GM12878 (cell line): ENCODE measurements at regions not wholly inside any gene's neighbourhood (a gene's known extent, or its start where the extent isn't known, plus 50 kb on each side); places are given as distances from the start of the nearest gene placed in this dataset.

Experiments used
- ATAC-seq: fragments of 200-7000 bp; cut with Tn5 transposase; 3 replicates; pipeline ENCODE4 v1.9.1; 2020; ENCODE audit warnings: mild to moderate bottlenecking, moderate library complexity
- BruUV-seq: library from RNA; stranded (reverse); fragments of 400-500 nt; replicated peaks from 2 replicates; lab custom pipeline; 2021; lab: Mats Ljungman, UMichigan
- CTCF ChIA-PET: fragments of 300-600 bp; sonication (Branson Sonifier 250); formaldehyde crosslinking; extraction: SDS; loops from one replicate; lab custom pipeline; 2021; ENCODE audit warnings: inconsistent platforms; lab: Yijun Ruan, JAX
- POLR2A ChIA-PET: fragments of 350-600 bp; formaldehyde crosslinking; extraction: SDS; loops from one replicate; lab custom pipeline; 2021; ENCODE audit warnings: inconsistent platforms; lab: Charles Lee
- RAD21 ChIA-PET: fragments of 300-600 bp; sonication (Branson Sonifier 250); formaldehyde crosslinking; loops from one replicate; lab custom pipeline; 2023; ENCODE audit warnings: antibody characterized with exemption; ENCODE audit not compliant: unreplicated experiment; lab: Charles Lee
- SMC1A ChIA-PET: fragments of 300-600 bp; sonication (Branson Sonifier 250); formaldehyde crosslinking; loops from one replicate; lab custom pipeline; 2023; ENCODE audit not compliant: unreplicated experiment, uncharacterized antibody; lab: Charles Lee
- DNase-seq: peaks from one replicate; pipeline ENCODE4 v3.0.0-alpha.2; 2011; ENCODE audit warnings: low read depth, low spot score
- FAIRE-seq: peaks from 3 replicates; lab custom pipeline; 2011; peaks lifted over from hg19 to GRCh38; lab: Jason Lieb, UNC
- H2AFZ ChIP-seq: 2 replicates; pipeline ENCODE4 v1.6.0; 2011; ENCODE audit warnings: low read depth, low read length, control low read depth; ENCODE audit not compliant: control insufficient read depth
- H3K27ac ChIP-seq: 2 replicates; pipeline ENCODE4 v1.5.1; 2011; ENCODE audit warnings: control low read depth; ENCODE audit not compliant: control insufficient read depth, insufficient read depth
- H3K27me3 ChIP-seq, 2 experiments: replicated peaks in 1 of 2; 2 replicates each; pipeline versions ENCODE4 v1.6.0 to v1.6.1; 2011; ENCODE audit warnings: low read length in 1 of 2; ENCODE audit not compliant: control insufficient read depth in 2 of 2, insufficient read depth in 2 of 2
- H3K36me3 ChIP-seq, 2 experiments: 2 replicates each; pipeline ENCODE4 v1.5.1; 2011; ENCODE audit warnings: low read length in 1 of 2; ENCODE audit not compliant: control insufficient read depth in 2 of 2, insufficient read depth in 2 of 2
- H3K4me1 ChIP-seq: 2 replicates; pipeline ENCODE4 v1.6.1; 2011; ENCODE audit warnings: mild to moderate bottlenecking, low read length, moderate library complexity, mixed read lengths; ENCODE audit not compliant: control insufficient read depth, insufficient read depth
- H3K4me2 ChIP-seq: 2 replicates; pipeline ENCODE4 v1.6.0; 2011; ENCODE audit warnings: control low read depth; ENCODE audit not compliant: control insufficient read depth, insufficient read depth
- H3K4me3 ChIP-seq: fragments of 200-600 bp; sonication (generic); 2 replicates; pipeline ENCODE4 v1.5.1; 2016
- H3K79me2 ChIP-seq: 2 replicates; pipeline ENCODE4 v1.6.0; 2011; ENCODE audit warnings: low read length; ENCODE audit not compliant: control insufficient read depth, insufficient read depth
- H3K9ac ChIP-seq: 2 replicates; pipeline ENCODE4 v1.8.0; 2011; ENCODE audit warnings: low read length, control low read depth, mixed read lengths; ENCODE audit not compliant: control insufficient read depth, insufficient read depth
- H3K9me3 ChIP-seq: replicated peaks from 3 replicates; pipeline ENCODE4 v1.5.1; 2011; ENCODE audit warnings: mild to moderate bottlenecking, low read length; ENCODE audit not compliant: control insufficient read depth, insufficient read depth
- H4K20me1 ChIP-seq: 2 replicates; pipeline ENCODE4 v1.6.0; 2011; ENCODE audit not compliant: control insufficient read depth, insufficient read depth
- FOS ChIP-seq: IDR thresholded peaks from 3 replicates; pipeline ENCODE4 v1.6.1; 2011; ENCODE audit warnings: borderline replicate concordance; ENCODE audit not compliant: insufficient read length; ENCODE audit errors: extremely low read depth
- MEF2A ChIP-seq: IDR thresholded peaks from 2 replicates; pipeline ENCODE4 v1.6.1; 2011; ENCODE audit warnings: low read depth, mild to moderate bottlenecking, low read length, moderate library complexity; ENCODE audit not compliant: insufficient read depth
- MTA2 ChIP-seq: fragments of 450-650 bp; IDR thresholded peaks from 2 replicates; pipeline ENCODE4 v1.6.1; 2016; ENCODE audit warnings: low read depth, mild to moderate bottlenecking, moderate library complexity
- MXI1 ChIP-seq: fragments of 150-350 bp; IDR thresholded peaks from 2 replicates; pipeline ENCODE4 v1.6.1; 2011; ENCODE audit warnings: low read depth, mild to moderate bottlenecking, inconsistent platforms, low read length, improper control_type of control experiment
- RUNX3 ChIP-seq: IDR thresholded peaks from 2 replicates; pipeline ENCODE4 v1.6.1; 2012; ENCODE audit warnings: low read length, inconsistent platforms
- SMAD5 ChIP-seq: IDR thresholded peaks from 2 replicates; pipeline ENCODE4 v1.6.1; 2016; ENCODE audit warnings: antibody characterized with exemption, low read depth
- SP1 ChIP-seq: IDR thresholded peaks from one replicate; pipeline ENCODE4 v1.6.1; 2011; ENCODE audit warnings: low read depth, low read length
- SREBF1 ChIP-seq: IDR thresholded peaks from 2 replicates; pipeline ENCODE4 v1.6.1; 2012; ENCODE audit warnings: mild to moderate bottlenecking, low read length
- SREBF2 ChIP-seq: IDR thresholded peaks from 2 replicates; pipeline ENCODE4 v1.6.1; 2012; ENCODE audit warnings: mild to moderate bottlenecking, low read length
- STAT3 ChIP-seq: IDR thresholded peaks from 2 replicates; pipeline ENCODE4 v1.6.1; 2011; ENCODE audit warnings: low read depth, low read length, improper control_type of control experiment
- ZNF384 ChIP-seq: IDR thresholded peaks from 2 replicates; pipeline ENCODE4 v1.6.1; 2012; ENCODE audit warnings: low read depth, mild to moderate bottlenecking, low read length, improper control_type of control experiment, borderline replicate concordance
- WGBS: methylation state at CpG from one replicate; pipeline ENCODE4 v1.1.6; 2016; ENCODE audit warnings: low lambda C conversion rate; ENCODE audit not compliant: insufficient replicate concordance, insufficient coverage; ENCODE audit errors: missing lambda C conversion rate; 5-methylcytosine and 5-hydroxymethylcytosine counted together
- in situ Hi-C: fragments of 300-500 bp; cut with MboI; formaldehyde crosslinking; loops from 9 replicates; pipeline ENCODE4 v1.14.3; 2018; ENCODE audit warnings: mixed read lengths
- intact Hi-C: fragments of 100-400 bp; cut with micrococcal nuclease; formaldehyde crosslinking; loops from one replicate; pipeline ENCODE4 v1.14.2; 2022; ENCODE audit not compliant: unreplicated experiment
- TF ChIP-seq, protein P1 (sequence below): IDR thresholded peaks from 2 replicates; pipeline ENCODE4 v1.6.1; 2012; ENCODE audit warnings: mild to moderate bottlenecking, low read depth, low read length
- TF ChIP-seq, protein P2 (sequence below): IDR thresholded peaks from 2 replicates; pipeline ENCODE4 v1.6.1; 2011; ENCODE audit warnings: mild to moderate bottlenecking, low read depth, low read length, moderate library complexity; ENCODE audit not compliant: insufficient replicate concordance
- TF ChIP-seq, protein P3 (sequence below), 3 experiments: IDR thresholded peaks in 2 of 3; conservative IDR thresholded peaks in 1 of 3; 2 replicates each; pipeline ENCODE4 v1.5.1; 2011; ENCODE audit warnings: low read depth in 3 of 3, low read length in 3 of 3, mild to moderate bottlenecking in 3 of 3, control low read depth in 2 of 3, moderate library complexity in 2 of 3, inconsistent platforms in 1 of 3, mixed read lengths in 1 of 3; ENCODE audit not compliant: control insufficient read depth in 2 of 3, insufficient read depth in 1 of 3; ENCODE audit errors: extremely low read depth in 1 of 3
- TF ChIP-seq, protein P4 (sequence below): IDR thresholded peaks from 2 replicates; pipeline ENCODE4 v1.6.1; 2012; ENCODE audit warnings: low read length, inconsistent platforms

DNA sequence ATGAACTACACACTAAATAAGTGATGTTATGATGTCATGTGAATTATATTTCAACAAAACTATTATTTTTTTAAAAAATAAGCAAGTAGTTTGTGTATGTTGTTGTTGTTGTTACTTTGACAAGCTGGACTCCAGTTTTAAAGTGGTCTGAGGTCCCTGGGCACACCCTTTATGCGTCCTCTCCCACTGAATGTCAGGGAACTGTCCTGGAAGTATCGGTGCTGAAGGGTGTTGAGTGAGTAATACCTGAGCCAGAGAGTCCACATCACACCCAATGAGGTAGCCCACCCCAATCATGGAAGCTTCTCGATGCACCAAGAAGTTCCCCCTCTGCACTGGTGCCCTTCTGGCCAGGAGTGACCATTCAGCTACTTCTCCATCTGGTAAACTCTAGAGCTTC, 64.3 kb downstream of the FOXI2 start:
- DNase-seq (no peak), FAIRE-seq (no peak), ATAC-seq (no peak)
- Histone ChIP-seq H2AFZ (no peak overlapping the region), H3K36me3 (no peaks in the 10 kb centered on the region), H3K79me2 (no peaks in the 10 kb centered on the region), H3K27ac (no peak overlapping the region), H3K4me3 (no peak overlapping the region), H3K9me3 (no peaks in the 10 kb centered on the region), H3K4me1 (no peaks in the 10 kb centered on the region), H3K27me3 (no peaks in the 10 kb centered on the region), H4K20me1 (no peaks in the 10 kb centered on the region), H3K9ac (no peak overlapping the region), H3K4me2 (no peak overlapping the region)
- intact Hi-C loops (no loop called here), in situ Hi-C loops (no loop called here)
- CTCF ChIA-PET: no interaction called here
- BruUV-seq: no TSS peak
- POLR2A ChIA-PET: no interaction called here
- RAD21 ChIA-PET: no interaction called here
- 2% methylated on average over 3 of the region's 3 CpGs for WGBS
- SMC1A ChIA-PET: no interaction called here
- no peak for TF ChIP-seq SREBF1
- TF ChIP-seq MEF2A: no peak
- TF ChIP-seq, protein P1, sequence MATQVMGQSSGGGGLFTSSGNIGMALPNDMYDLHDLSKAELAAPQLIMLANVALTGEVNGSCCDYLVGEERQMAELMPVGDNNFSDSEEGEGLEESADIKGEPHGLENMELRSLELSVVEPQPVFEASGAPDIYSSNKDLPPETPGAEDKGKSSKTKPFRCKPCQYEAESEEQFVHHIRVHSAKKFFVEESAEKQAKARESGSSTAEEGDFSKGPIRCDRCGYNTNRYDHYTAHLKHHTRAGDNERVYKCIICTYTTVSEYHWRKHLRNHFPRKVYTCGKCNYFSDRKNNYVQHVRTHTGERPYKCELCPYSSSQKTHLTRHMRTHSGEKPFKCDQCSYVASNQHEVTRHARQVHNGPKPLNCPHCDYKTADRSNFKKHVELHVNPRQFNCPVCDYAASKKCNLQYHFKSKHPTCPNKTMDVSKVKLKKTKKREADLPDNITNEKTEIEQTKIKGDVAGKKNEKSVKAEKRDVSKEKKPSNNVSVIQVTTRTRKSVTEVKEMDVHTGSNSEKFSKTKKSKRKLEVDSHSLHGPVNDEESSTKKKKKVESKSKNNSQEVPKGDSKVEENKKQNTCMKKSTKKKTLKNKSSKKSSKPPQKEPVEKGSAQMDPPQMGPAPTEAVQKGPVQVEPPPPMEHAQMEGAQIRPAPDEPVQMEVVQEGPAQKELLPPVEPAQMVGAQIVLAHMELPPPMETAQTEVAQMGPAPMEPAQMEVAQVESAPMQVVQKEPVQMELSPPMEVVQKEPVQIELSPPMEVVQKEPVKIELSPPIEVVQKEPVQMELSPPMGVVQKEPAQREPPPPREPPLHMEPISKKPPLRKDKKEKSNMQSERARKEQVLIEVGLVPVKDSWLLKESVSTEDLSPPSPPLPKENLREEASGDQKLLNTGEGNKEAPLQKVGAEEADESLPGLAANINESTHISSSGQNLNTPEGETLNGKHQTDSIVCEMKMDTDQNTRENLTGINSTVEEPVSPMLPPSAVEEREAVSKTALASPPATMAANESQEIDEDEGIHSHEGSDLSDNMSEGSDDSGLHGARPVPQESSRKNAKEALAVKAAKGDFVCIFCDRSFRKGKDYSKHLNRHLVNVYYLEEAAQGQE: no peak
- no peak for TF ChIP-seq STAT3
- TF ChIP-seq, protein P2, sequence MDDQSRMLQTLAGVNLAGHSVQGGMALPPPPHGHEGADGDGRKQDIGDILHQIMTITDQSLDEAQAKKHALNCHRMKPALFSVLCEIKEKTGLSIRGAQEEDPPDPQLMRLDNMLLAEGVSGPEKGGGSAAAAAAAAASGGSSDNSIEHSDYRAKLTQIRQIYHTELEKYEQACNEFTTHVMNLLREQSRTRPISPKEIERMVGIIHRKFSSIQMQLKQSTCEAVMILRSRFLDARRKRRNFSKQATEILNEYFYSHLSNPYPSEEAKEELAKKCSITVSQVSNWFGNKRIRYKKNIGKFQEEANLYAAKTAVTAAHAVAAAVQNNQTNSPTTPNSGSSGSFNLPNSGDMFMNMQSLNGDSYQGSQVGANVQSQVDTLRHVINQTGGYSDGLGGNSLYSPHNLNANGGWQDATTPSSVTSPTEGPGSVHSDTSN: no peak
- TF ChIP-seq ZNF384: no peak
- TF ChIP-seq SP1: no peak
- no peak for TF ChIP-seq RUNX3
- no peak for TF ChIP-seq SREBF2
- TF ChIP-seq, protein P3, sequence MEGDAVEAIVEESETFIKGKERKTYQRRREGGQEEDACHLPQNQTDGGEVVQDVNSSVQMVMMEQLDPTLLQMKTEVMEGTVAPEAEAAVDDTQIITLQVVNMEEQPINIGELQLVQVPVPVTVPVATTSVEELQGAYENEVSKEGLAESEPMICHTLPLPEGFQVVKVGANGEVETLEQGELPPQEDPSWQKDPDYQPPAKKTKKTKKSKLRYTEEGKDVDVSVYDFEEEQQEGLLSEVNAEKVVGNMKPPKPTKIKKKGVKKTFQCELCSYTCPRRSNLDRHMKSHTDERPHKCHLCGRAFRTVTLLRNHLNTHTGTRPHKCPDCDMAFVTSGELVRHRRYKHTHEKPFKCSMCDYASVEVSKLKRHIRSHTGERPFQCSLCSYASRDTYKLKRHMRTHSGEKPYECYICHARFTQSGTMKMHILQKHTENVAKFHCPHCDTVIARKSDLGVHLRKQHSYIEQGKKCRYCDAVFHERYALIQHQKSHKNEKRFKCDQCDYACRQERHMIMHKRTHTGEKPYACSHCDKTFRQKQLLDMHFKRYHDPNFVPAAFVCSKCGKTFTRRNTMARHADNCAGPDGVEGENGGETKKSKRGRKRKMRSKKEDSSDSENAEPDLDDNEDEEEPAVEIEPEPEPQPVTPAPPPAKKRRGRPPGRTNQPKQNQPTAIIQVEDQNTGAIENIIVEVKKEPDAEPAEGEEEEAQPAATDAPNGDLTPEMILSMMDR (IDR thresholded peaks at IDR 0.05 in 2 of 3, conservative IDR thresholded peaks at IDR 0.05 in 1 of 3; ENCODE audit: control insufficient read depth in 2 of 3, extremely low read depth in 1 of 3, insufficient read depth in 1 of 3, low read depth in 3 of 3, low read length in 3 of 3): no peak
- TF ChIP-seq FOS: no peak
- TF ChIP-seq, protein P4, sequence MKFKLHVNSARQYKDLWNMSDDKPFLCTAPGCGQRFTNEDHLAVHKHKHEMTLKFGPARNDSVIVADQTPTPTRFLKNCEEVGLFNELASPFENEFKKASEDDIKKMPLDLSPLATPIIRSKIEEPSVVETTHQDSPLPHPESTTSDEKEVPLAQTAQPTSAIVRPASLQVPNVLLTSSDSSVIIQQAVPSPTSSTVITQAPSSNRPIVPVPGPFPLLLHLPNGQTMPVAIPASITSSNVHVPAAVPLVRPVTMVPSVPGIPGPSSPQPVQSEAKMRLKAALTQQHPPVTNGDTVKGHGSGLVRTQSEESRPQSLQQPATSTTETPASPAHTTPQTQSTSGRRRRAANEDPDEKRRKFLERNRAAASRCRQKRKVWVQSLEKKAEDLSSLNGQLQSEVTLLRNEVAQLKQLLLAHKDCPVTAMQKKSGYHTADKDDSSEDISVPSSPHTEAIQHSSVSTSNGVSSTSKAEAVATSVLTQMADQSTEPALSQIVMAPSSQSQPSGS: no peak
- no peak for TF ChIP-seq SMAD5
- TF ChIP-seq MXI1: no peak
- TF ChIP-seq MTA2: no peak
